Endodermal cell (in vitro differentiated cells): ENCODE measurements at regions not wholly inside any gene's neighbourhood (a gene's known extent, or its start where the extent isn't known, plus 50 kb on each side); places are given as distances from the start of the nearest gene placed in this dataset.

ENCODE experiments used
- DNase-seq: peaks from one replicate; pipeline ENCODE4 v3.0.0-alpha.2; 2017
- H3K27ac ChIP-seq: 2 replicates; pipeline ENCODE4 v1.5.1; 2013; ENCODE audit warnings: mild to moderate bottlenecking, low read depth, low read length, moderate library complexity
- H3K27me3 ChIP-seq: 2 replicates; pipeline ENCODE4 v1.6.1; 2013; ENCODE audit warnings: mild to moderate bottlenecking, low read length, moderate library complexity; ENCODE audit not compliant: insufficient read depth, control insufficient read depth, poor library complexity, severe bottlenecking
- H3K36me3 ChIP-seq: 2 replicates; pipeline ENCODE4 v1.7.0; 2013; ENCODE audit warnings: mild to moderate bottlenecking, low read length, moderate library complexity; ENCODE audit not compliant: control insufficient read depth, insufficient read depth
- H3K4me1 ChIP-seq: one replicate; pipeline ENCODE4 v1.7.0; 2013; ENCODE audit warnings: low read length; ENCODE audit not compliant: control insufficient read depth, insufficient read depth
- H3K4me3 ChIP-seq: 2 replicates; pipeline ENCODE4 v1.5.1; 2013; ENCODE audit warnings: mild to moderate bottlenecking, low read length, moderate library complexity
- H3K9ac ChIP-seq: 2 replicates; pipeline ENCODE4 v1.6.1; 2013; ENCODE audit warnings: mild to moderate bottlenecking, low read length, moderate library complexity; ENCODE audit not compliant: poor library complexity, severe bottlenecking; ENCODE audit errors: extremely low read depth
- H3K9me3 ChIP-seq: 2 replicates; pipeline ENCODE4 v1.6.1; 2013; ENCODE audit warnings: mild to moderate bottlenecking, low read length, moderate library complexity; ENCODE audit not compliant: control insufficient read depth
- H3K27ac Mint-ChIP-seq: 2 replicates; pipeline ENCODE4 v1.8.0; 2020; ENCODE audit warnings: mixed read lengths
- H3K27me3 Mint-ChIP-seq: 2 replicates; pipeline ENCODE4 v1.8.0; 2021; ENCODE audit warnings: mild to moderate bottlenecking, mixed read lengths; ENCODE audit not compliant: insufficient read depth
- H3K36me3 Mint-ChIP-seq: 2 replicates; pipeline ENCODE4 v1.8.0; 2020; ENCODE audit warnings: low read depth, mixed read lengths
- H3K4me1 Mint-ChIP-seq: 2 replicates; pipeline ENCODE4 v1.8.0; 2020; ENCODE audit warnings: mixed read lengths
- H3K4me3 Mint-ChIP-seq: 2 replicates; pipeline ENCODE4 v1.8.0; 2020; ENCODE audit warnings: mild to moderate bottlenecking, moderate library complexity, mixed read lengths
- H3K9me3 Mint-ChIP-seq: 2 replicates; pipeline ENCODE4 v1.8.0; 2020; ENCODE audit warnings: mild to moderate bottlenecking, mixed read lengths
- CTCF ChIP-seq: fragments of 200-600 bp; sonication (generic); conservative IDR thresholded peaks from 2 replicates; pipeline ENCODE4 v1.5.0; 2021; ENCODE audit warnings: antibody characterized with exemption, mild to moderate bottlenecking
- WGBS, 2 experiments: methylation state at CpG; one replicate each; pipeline versions ENCODE4 v1.1.5 to v1.1.7; 2013; ENCODE audit warnings: missing lambda C conversion rate in 2 of 2, mixed read lengths in 1 of 2; ENCODE audit not compliant: insufficient coverage in 1 of 2, insufficient read length in 1 of 2; 5-methylcytosine and 5-hydroxymethylcytosine counted together

GRCh38 chr12:28780960-28781359 lies 368.1 kb upstream of the FAR2 start:
- Mint-ChIP-seq H3K27me3 (no peaks in the 10 kb centered on the region), H3K4me1 (peaks cover 2% of the 10 kb centered on the region), H3K36me3 (no peaks in the 10 kb centered on the region), H3K27ac (no peak overlapping the region), H3K4me3 (no peak overlapping the region), H3K9me3 (no peaks in the 10 kb centered on the region)
- Histone ChIP-seq H3K9me3 (no peaks in the 10 kb centered on the region), H3K27ac (no peak overlapping the region), H3K36me3 (no peaks in the 10 kb centered on the region), H3K4me3 (no peak overlapping the region), H3K27me3 (no peaks in the 10 kb centered on the region), H3K4me1 (no peaks in the 10 kb centered on the region), H3K9ac (no peak overlapping the region)
- no peak for DNase-seq
- WGBS, 2 experiments = 89 to 93% methylated on average over 3 to 4 of the region's 5 CpGs
- no peak for TF ChIP-seq CTCF

GRCh38 chr12:28781671-28782652 lies 367.1 kb upstream of the FAR2 start:
- WGBS, 2 experiments = 93 to 100% methylated on average over 4 to 8 of the region's 10 CpGs
- Histone ChIP-seq H3K9me3 (no peaks in the 10 kb centered on the region), H3K4me3 (no peak overlapping the region), H3K36me3 (no peaks in the 10 kb centered on the region), H3K27me3 (no peaks in the 10 kb centered on the region), H3K4me1 (no peaks in the 10 kb centered on the region), H3K9ac (no peak overlapping the region), H3K27ac (no peak overlapping the region)
- peaks cover 3% of the 10 kb centered on the region for H3K4me1 Mint-ChIP-seq
- no peak overlapping the region for H3K27ac Mint-ChIP-seq
- no peaks in the 10 kb centered on the region for H3K9me3 Mint-ChIP-seq
- no peaks in the 10 kb centered on the region for H3K36me3 Mint-ChIP-seq
- no peak overlapping the region for H3K4me3 Mint-ChIP-seq
- no peak for DNase-seq
- TF ChIP-seq CTCF = no peak
- no peaks in the 10 kb centered on the region for H3K27me3 Mint-ChIP-seq

GRCh38 chr12:28782812-28783211 lies 366.3 kb upstream of the FAR2 start:
- WGBS, 2 experiments = 94% methylated on average over 1 of the region's 1 CpG; no CpG with 5 or more reads in 1 of the 2 experiments
- H3K4me1 Mint-ChIP-seq = peaks cover 1% of the 10 kb centered on the region
- Histone ChIP-seq H3K27ac (no peak overlapping the region), H3K9ac (no peak overlapping the region), H3K4me1 (no peaks in the 10 kb centered on the region), H3K27me3 (no peaks in the 10 kb centered on the region), H3K9me3 (no peaks in the 10 kb centered on the region), H3K36me3 (no peaks in the 10 kb centered on the region), H3K4me3 (no peak overlapping the region)
- H3K9me3 Mint-ChIP-seq = no peaks in the 10 kb centered on the region
- H3K27ac Mint-ChIP-seq = no peak overlapping the region
- no peak for TF ChIP-seq CTCF
- no peaks in the 10 kb centered on the region for H3K36me3 Mint-ChIP-seq
- no peak for DNase-seq
- no peaks in the 10 kb centered on the region for H3K27me3 Mint-ChIP-seq
- no peak overlapping the region for H3K4me3 Mint-ChIP-seq
